Thoracic aorta (tissue), 2 donors: ENCODE measurements at regions not wholly inside any gene's neighbourhood (a gene's known extent, or its start where the extent isn't known, plus 50 kb on each side); places are given as distances from the start of the nearest gene placed in this dataset.

Source experiments
- ATAC-seq: fragments of 150-250 bp; one replicate; pipeline ENCODE4 v1.8.0; 2017; ENCODE audit warnings: low read depth; ENCODE audit not compliant: insufficient number of reproducible peaks, low FRiP score
- DNase-seq: peaks from one replicate; pipeline ENCODE4 v3.0.0-alpha.2; 2020; ENCODE audit warnings: low spot score
- H3K27ac ChIP-seq, 2 donors: fragments of 200-600 bp; sonication (generic); 1 replicate in 1 of 2; 2 replicates in 1 of 2; pipeline ENCODE4 v1.5.1; 2016; ENCODE audit warnings: mild to moderate bottlenecking in 2 of 2, moderate library complexity in 2 of 2
- H3K27me3 ChIP-seq: fragments of 200-600 bp; sonication (generic); replicated peaks from 2 replicates; pipeline ENCODE4 v1.6.0; 2016; ENCODE audit warnings: mild to moderate bottlenecking; ENCODE audit not compliant: insufficient read depth
- H3K36me3 ChIP-seq: fragments of 200-600 bp; sonication (generic); one replicate; pipeline ENCODE4 v1.5.1; 2016
- H3K4me1 ChIP-seq, 2 donors: fragments of 200-600 bp; sonication (generic); 1 replicate in 1 of 2; 2 replicates in 1 of 2; pipeline versions ENCODE4 v1.5.1 to v1.6.0; 2016; ENCODE audit warnings: low read depth in 2 of 2, mild to moderate bottlenecking in 1 of 2; ENCODE audit not compliant: control insufficient read depth in 1 of 2
- H3K4me3 ChIP-seq: fragments of 200-600 bp; sonication (generic); 2 replicates; pipeline ENCODE4 v1.5.1; 2016; ENCODE audit warnings: mild to moderate bottlenecking
- H3K9me3 ChIP-seq: fragments of 200-600 bp; sonication (generic); 2 replicates; pipeline ENCODE4 v1.5.1; 2016
- CTCF ChIP-seq: fragments of 200-600 bp; sonication (generic); IDR thresholded peaks from one replicate; pipeline ENCODE4 v1.5.1; 2019; ENCODE audit warnings: antibody characterized with exemption

- H3K27ac ChIP-seq: peak overlapping the region; percentile 12 to 54
- no peak for TF ChIP-seq CTCF
- no peaks in the 10 kb centered on the region for H3K9me3 ChIP-seq
- H3K27me3 ChIP-seq: no peaks in the 10 kb centered on the region
- no peak overlapping the region for H3K4me3 ChIP-seq
- DNase-seq (no peak), ATAC-seq (no peak)
- H3K4me1 ChIP-seq: peaks cover 0 to 13% of the 10 kb centered on the region in 2 donors
- H3K36me3 ChIP-seq: no peaks in the 10 kb centered on the region
Measured at GRCh38 chr6:159360306-159360705, 191.1 kb downstream of the FNDC1 start.

- peak overlapping the region; percentile 12 to 54 for H3K27ac ChIP-seq
- H3K27me3 ChIP-seq: no peaks in the 10 kb centered on the region
- peak overlapping the region; percentile 14 for H3K4me3 ChIP-seq
- H3K36me3 ChIP-seq: no peaks in the 10 kb centered on the region
- H3K4me1 ChIP-seq: peaks cover 0 to 13% of the 10 kb centered on the region in 2 donors
- no peaks in the 10 kb centered on the region for H3K9me3 ChIP-seq
- ATAC-seq: no peak
- DNase-seq: no peak
- TF ChIP-seq CTCF: no peak
Measured at GRCh38 chr6:159359581-159360297, 190.5 kb downstream of the FNDC1 start.

GRCh38 chr6:159358562-159358961, 189.4 kb downstream of the FNDC1 start:
- Histone ChIP-seq H3K27ac (no peak overlapping the region), H3K36me3 (no peaks in the 10 kb centered on the region), H3K4me3 (no peak overlapping the region), H3K9me3 (no peaks in the 10 kb centered on the region), H3K4me1 (peaks cover 0 to 13% of the 10 kb centered on the region in 2 donors), H3K27me3 (no peaks in the 10 kb centered on the region)
- ATAC-seq (no peak), DNase-seq (no peak)
- TF ChIP-seq CTCF: no peak

- Histone ChIP-seq H3K4me3 (no peak overlapping the region), H3K27ac (no peak overlapping the region), H3K9me3 (no peaks in the 10 kb centered on the region), H3K36me3 (no peaks in the 10 kb centered on the region), H3K27me3 (no peaks in the 10 kb centered on the region), H3K4me1 (peaks cover 0 to 13% of the 10 kb centered on the region in 2 donors)
- DNase-seq (no peak), ATAC-seq (no peak)
- TF ChIP-seq CTCF: no peak
Measured at GRCh38 chr6:159357211-159357915, 188.2 kb downstream of the FNDC1 start.

GRCh38 chr6:159353193-159353592, 184.0 kb downstream of the FNDC1 start:
- Histone ChIP-seq H3K4me1 (no peaks in the 10 kb centered on the region), H3K36me3 (no peaks in the 10 kb centered on the region), H3K27ac (no peak overlapping the region), H3K27me3 (no peaks in the 10 kb centered on the region), H3K9me3 (no peaks in the 10 kb centered on the region), H3K4me3 (no peak overlapping the region)
- TF ChIP-seq CTCF: no peak
- DNase-seq: no peak
- ATAC-seq: no peak
